Neural cell (in vitro differentiated cells): ENCODE measurements at regions not wholly inside any gene's neighbourhood (a gene's known extent, or its start where the extent isn't known, plus 50 kb on each side); places are given as distances from the start of the nearest gene placed in this dataset.

ENCODE experiments used
- POLR2AphosphoS5 ChIP-seq: IDR thresholded peaks from 2 replicates; pipeline ENCODE4 v1.6.1; 2012
- RAD21 ChIP-seq: fragments of 450-650 bp; conservative IDR thresholded peaks from 2 replicates; pipeline ENCODE4 v1.6.1; 2014; ENCODE audit warnings: antibody characterized with exemption, mild to moderate bottlenecking, moderate library complexity
- SMC3 ChIP-seq: fragments of 450-650 bp; conservative IDR thresholded peaks from 2 replicates; pipeline ENCODE4 v1.6.1; 2014; ENCODE audit warnings: antibody characterized with exemption, mild to moderate bottlenecking, moderate library complexity; ENCODE audit not compliant: poor library complexity
- TF ChIP-seq, protein P1 (sequence below): fragments of 450-650 bp; IDR thresholded peaks from 2 replicates; pipeline ENCODE4 v1.5.1; 2014; ENCODE audit warnings: antibody characterized with exemption, mild to moderate bottlenecking, moderate library complexity; ENCODE audit not compliant: poor library complexity, severe bottlenecking

DNA sequence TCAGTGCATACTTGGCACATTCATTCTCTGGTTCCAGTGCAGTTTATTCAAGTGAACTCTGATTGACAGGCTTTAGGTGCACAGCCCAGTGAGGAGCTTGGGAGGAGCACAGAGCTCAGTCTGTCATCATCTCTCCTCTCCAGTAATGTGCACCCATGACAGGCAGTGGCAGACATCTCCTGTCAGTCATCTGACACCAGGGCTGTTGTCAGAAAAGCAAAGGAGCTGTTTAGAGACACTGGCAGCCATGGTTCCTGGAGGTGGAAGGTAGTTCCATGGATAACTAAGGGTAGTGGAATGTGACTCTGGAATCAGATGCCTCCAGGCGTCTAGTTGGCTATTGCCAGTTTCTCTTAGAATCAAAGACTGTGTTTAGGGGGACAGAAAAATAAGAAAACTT, 308.8 kb downstream of the DCDC2C start:
- no peak for TF ChIP-seq RAD21
- TF ChIP-seq SMC3 = no peak
- TF ChIP-seq POLR2AphosphoS5 = peak; percentile 92
- TF ChIP-seq, protein P1, sequence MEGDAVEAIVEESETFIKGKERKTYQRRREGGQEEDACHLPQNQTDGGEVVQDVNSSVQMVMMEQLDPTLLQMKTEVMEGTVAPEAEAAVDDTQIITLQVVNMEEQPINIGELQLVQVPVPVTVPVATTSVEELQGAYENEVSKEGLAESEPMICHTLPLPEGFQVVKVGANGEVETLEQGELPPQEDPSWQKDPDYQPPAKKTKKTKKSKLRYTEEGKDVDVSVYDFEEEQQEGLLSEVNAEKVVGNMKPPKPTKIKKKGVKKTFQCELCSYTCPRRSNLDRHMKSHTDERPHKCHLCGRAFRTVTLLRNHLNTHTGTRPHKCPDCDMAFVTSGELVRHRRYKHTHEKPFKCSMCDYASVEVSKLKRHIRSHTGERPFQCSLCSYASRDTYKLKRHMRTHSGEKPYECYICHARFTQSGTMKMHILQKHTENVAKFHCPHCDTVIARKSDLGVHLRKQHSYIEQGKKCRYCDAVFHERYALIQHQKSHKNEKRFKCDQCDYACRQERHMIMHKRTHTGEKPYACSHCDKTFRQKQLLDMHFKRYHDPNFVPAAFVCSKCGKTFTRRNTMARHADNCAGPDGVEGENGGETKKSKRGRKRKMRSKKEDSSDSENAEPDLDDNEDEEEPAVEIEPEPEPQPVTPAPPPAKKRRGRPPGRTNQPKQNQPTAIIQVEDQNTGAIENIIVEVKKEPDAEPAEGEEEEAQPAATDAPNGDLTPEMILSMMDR = no peak
